OCI-LY1 (cell line): ENCODE measurements at regions not wholly inside any gene's neighbourhood (a gene's known extent, or its start where the extent isn't known, plus 50 kb on each side); places are given as distances from the start of the nearest gene placed in this dataset.

Experiments
- H2AFZ ChIP-seq: fragments of 200-600 bp; sonication (generic), shearing (Covaris generic); 2 replicates; pipeline ENCODE4 v1.6.0; 2014; ENCODE audit warnings: antibody characterized with exemption, mild to moderate bottlenecking, low read length
- H3F3A ChIP-seq: fragments of 200-600 bp; sonication (generic), shearing (Covaris generic); 2 replicates; pipeline ENCODE4 v1.6.0; 2014; ENCODE audit warnings: mild to moderate bottlenecking, antibody characterized with exemption, low read length, moderate library complexity; ENCODE audit not compliant: insufficient read depth
- H3K27ac ChIP-seq: fragments of 200-600 bp; sonication (generic); 2 replicates; pipeline ENCODE4 v1.5.1; 2014; ENCODE audit warnings: low read length, mixed run types, mild to moderate bottlenecking, low read depth; ENCODE audit not compliant: poor library complexity, severe bottlenecking
- H3K27me3 ChIP-seq: fragments of 200-600 bp; sonication (generic); 2 replicates; pipeline ENCODE4 v1.6.0; 2014; ENCODE audit warnings: antibody characterized with exemption, mild to moderate bottlenecking, low read length, moderate library complexity; ENCODE audit not compliant: insufficient read depth
- H3K36me3 ChIP-seq: fragments of 200-600 bp; sonication (generic); 2 replicates; pipeline ENCODE4 v1.6.1; 2014; ENCODE audit warnings: mild to moderate bottlenecking, antibody characterized with exemption, low read length, moderate library complexity, mixed read lengths; ENCODE audit not compliant: insufficient read depth
- H3K4me1 ChIP-seq: fragments of 200-600 bp; sonication (generic); 2 replicates; pipeline ENCODE4 v1.5.1; 2014; ENCODE audit warnings: mild to moderate bottlenecking, low read length, moderate library complexity; ENCODE audit not compliant: insufficient read depth, severe bottlenecking
- H3K4me2 ChIP-seq: fragments of 200-600 bp; sonication (generic), shearing (Covaris generic); 2 replicates; pipeline ENCODE4 v1.6.1; 2014; ENCODE audit warnings: low read length
- H3K4me3 ChIP-seq: fragments of 200-600 bp; sonication (generic); 2 replicates; pipeline ENCODE4 v1.5.1; 2014; ENCODE audit warnings: low read length, low read depth, mild to moderate bottlenecking, mixed read lengths; ENCODE audit not compliant: poor library complexity, severe bottlenecking
- H3K79me2 ChIP-seq: fragments of 200-600 bp; shearing (Covaris generic); 2 replicates; pipeline ENCODE4 v1.6.1; 2016; ENCODE audit warnings: mixed run types, low read length, mixed read lengths; ENCODE audit not compliant: insufficient read depth
- H3K9ac ChIP-seq: fragments of 200-600 bp; sonication (generic), shearing (Covaris generic); 2 replicates; pipeline ENCODE4 v1.6.1; 2014; ENCODE audit warnings: mild to moderate bottlenecking, low read length, mixed read lengths
- H3K9me2 ChIP-seq: fragments of 200-600 bp; sonication (generic), shearing (Covaris generic); 2 replicates; pipeline ENCODE4 v1.6.1; 2014; ENCODE audit warnings: low read depth, mild to moderate bottlenecking, low read length, mixed read lengths
- H3K9me3 ChIP-seq: fragments of 200-600 bp; shearing (Covaris generic); 2 replicates; pipeline ENCODE4 v1.6.1; 2014; ENCODE audit warnings: low read length, mixed read lengths
- H4K20me1 ChIP-seq: fragments of 200-600 bp; sonication (generic), shearing (Covaris generic); 2 replicates; pipeline ENCODE4 v1.6.0; 2016; ENCODE audit warnings: mild to moderate bottlenecking, low read length; ENCODE audit not compliant: insufficient read depth
- EZH2 ChIP-seq: fragments of 200-600 bp; sonication (generic), shearing (Covaris generic); IDR thresholded peaks from 2 replicates; pipeline ENCODE4 v1.8.0; 2017; ENCODE audit warnings: borderline replicate concordance, mixed run types, mild to moderate bottlenecking, antibody characterized with exemption, low read length, moderate library complexity, mixed read lengths
- TF ChIP-seq, protein P1 (sequence below): fragments of 200-600 bp; sonication (generic), shearing (Covaris generic); IDR thresholded peaks from 2 replicates; pipeline ENCODE4 v1.5.1; 2017; ENCODE audit warnings: mild to moderate bottlenecking, antibody characterized with exemption, low read length, moderate library complexity, mixed read lengths

DNA sequence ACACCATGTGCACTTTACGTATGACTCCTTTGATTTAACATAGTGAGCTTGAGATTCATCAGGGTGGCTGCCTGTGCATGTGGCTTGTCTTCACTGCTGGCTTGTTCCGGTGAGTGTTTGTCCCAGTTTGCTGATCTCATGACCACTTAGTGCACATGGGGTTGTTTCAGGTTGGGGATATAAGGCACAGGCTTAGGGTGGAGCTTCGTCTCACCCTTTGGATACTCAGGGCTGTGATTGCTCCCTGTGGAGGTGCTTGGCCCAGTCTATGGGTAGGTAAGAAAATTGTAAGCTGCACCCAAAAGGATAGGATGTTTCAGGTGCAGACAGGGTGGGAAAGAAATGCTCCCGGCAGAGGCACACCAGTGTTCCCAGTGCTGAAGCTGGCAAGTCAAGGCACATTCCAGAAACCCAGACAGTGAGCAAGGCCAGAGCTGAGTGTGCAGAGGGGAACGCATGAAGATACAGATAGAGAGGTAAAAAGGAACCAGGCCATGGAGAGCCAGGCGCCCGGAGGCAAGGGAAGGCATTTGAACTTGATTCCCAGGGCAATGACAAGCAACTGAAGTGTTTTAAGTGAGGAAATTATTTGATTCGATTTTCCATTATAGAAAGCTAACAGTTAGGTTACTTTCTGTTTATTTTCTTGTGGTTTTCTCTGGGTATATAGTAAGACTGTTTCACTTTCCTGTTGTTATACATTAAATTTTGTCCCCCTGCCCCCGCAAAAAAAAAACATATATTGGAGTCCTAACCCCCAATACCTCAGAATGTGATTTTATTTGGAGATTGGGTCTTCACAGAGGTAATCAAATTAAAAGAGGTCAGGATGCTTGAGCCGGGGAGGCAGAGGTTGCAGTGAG, 289.8 kb upstream of the KLF6 start:
- Histone ChIP-seq H3K36me3 (no peaks in the 10 kb centered on the region), H3K4me2 (no peak overlapping the region), H3K27ac (no peak overlapping the region), H4K20me1 (no peaks in the 10 kb centered on the region), H3K9ac (no peak overlapping the region), H3K9me2 (no peaks in the 10 kb centered on the region), H3K4me1 (no peaks in the 10 kb centered on the region), H3F3A (no peaks in the 10 kb centered on the region), H3K9me3 (no peaks in the 10 kb centered on the region), H3K79me2 (no peaks in the 10 kb centered on the region), H3K4me3 (no peak overlapping the region), H2AFZ (no peak overlapping the region), H3K27me3 (no peaks in the 10 kb centered on the region)
- TF ChIP-seq, protein P1, sequence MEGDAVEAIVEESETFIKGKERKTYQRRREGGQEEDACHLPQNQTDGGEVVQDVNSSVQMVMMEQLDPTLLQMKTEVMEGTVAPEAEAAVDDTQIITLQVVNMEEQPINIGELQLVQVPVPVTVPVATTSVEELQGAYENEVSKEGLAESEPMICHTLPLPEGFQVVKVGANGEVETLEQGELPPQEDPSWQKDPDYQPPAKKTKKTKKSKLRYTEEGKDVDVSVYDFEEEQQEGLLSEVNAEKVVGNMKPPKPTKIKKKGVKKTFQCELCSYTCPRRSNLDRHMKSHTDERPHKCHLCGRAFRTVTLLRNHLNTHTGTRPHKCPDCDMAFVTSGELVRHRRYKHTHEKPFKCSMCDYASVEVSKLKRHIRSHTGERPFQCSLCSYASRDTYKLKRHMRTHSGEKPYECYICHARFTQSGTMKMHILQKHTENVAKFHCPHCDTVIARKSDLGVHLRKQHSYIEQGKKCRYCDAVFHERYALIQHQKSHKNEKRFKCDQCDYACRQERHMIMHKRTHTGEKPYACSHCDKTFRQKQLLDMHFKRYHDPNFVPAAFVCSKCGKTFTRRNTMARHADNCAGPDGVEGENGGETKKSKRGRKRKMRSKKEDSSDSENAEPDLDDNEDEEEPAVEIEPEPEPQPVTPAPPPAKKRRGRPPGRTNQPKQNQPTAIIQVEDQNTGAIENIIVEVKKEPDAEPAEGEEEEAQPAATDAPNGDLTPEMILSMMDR, result no peak
- no peak for TF ChIP-seq EZH2

DNA sequence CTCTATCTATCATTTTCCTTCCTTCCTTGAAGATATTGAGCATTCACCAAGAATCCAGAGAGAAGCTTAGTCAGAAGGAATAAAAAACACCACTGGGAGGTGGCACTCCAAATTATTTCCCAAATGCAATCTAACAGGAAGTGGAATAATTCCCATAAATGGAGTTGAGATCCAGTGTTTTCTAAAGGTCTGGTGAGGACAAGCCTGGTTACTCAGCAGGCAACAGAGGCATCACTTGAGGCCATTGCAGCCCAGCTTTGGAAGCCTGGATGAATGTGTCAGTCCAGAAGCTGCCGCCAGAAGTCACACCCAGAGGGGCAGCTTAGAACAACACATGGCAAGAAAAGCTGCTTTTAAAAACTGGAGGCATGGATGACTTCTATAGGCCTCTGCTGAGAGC, 288.9 kb upstream of the KLF6 start:
- H4K20me1 ChIP-seq, result no peaks in the 10 kb centered on the region
- H3K4me3 ChIP-seq, result no peak overlapping the region
- H3K9ac ChIP-seq, result no peak overlapping the region
- no peaks in the 10 kb centered on the region for H3K9me2 ChIP-seq
- no peaks in the 10 kb centered on the region for H3K36me3 ChIP-seq
- no peak for TF ChIP-seq EZH2
- TF ChIP-seq, protein P1, result no peak
- no peak overlapping the region for H3K4me2 ChIP-seq
- H2AFZ ChIP-seq, result no peak overlapping the region
- H3K4me1 ChIP-seq, result no peaks in the 10 kb centered on the region
- H3F3A ChIP-seq, result no peaks in the 10 kb centered on the region
- no peak overlapping the region for H3K27ac ChIP-seq
- H3K27me3 ChIP-seq, result no peaks in the 10 kb centered on the region
- no peaks in the 10 kb centered on the region for H3K79me2 ChIP-seq
- H3K9me3 ChIP-seq, result no peaks in the 10 kb centered on the region

DNA sequence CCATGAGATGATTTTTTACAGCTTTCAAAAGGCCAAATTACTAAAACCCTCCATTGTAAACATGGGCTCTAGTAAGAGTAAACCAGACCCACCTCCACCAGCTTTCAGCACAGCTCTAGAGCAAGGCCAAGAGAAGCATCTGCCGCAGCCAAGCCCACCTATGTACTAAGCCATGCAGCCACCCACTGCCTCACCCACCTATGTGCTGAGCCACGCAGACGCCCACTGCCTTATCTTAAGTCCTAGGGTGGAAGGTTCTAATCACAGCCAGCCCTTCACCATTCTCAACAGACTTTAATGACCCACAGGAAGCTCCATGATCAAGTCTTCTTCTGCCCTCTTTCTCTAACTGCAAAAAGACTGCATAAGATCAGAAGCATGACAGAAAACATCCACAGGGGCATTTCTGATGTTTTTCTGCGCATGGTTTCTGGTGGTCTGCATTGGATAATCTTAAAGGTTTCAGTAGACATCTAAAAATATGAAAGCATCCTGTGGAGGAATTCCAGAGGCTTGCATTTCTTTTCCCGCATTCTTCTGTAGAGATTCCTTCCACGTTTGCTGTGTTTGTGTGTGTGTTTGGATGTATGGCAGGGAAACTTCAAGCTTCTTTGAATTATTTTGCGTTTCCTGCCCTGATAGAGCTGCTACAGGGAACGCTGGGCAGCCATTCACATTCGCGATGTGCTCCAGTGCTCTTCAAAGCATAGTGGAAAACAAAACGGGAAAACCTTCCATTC, 286.1 kb upstream of the KLF6 start:
- H3F3A ChIP-seq, result no peaks in the 10 kb centered on the region
- no peak overlapping the region for H3K4me2 ChIP-seq
- no peaks in the 10 kb centered on the region for H4K20me1 ChIP-seq
- H3K79me2 ChIP-seq, result no peaks in the 10 kb centered on the region
- TF ChIP-seq EZH2, result no peak
- TF ChIP-seq, protein P1, result no peak
- H2AFZ ChIP-seq, result no peak overlapping the region
- no peaks in the 10 kb centered on the region for H3K4me1 ChIP-seq
- H3K27me3 ChIP-seq, result no peaks in the 10 kb centered on the region
- H3K9me3 ChIP-seq, result no peaks in the 10 kb centered on the region
- H3K9me2 ChIP-seq, result no peaks in the 10 kb centered on the region
- no peaks in the 10 kb centered on the region for H3K36me3 ChIP-seq
- no peak overlapping the region for H3K9ac ChIP-seq
- no peak overlapping the region for H3K27ac ChIP-seq
- H3K4me3 ChIP-seq, result no peak overlapping the region
